Stimulated activated CD8-positive, alpha-beta memory T cell treated with anti-CD3 and anti-CD28 coated beads, Interleukin-4, amount 100 ng/mL, for 4 hours (primary cell): ENCODE measurements at regions not wholly inside any gene's neighbourhood (a gene's known extent, or its start where the extent isn't known, plus 50 kb on each side); places are given as distances from the start of the nearest gene placed in this dataset.
"Not testable (repeated sequence)": the region's sequence is repeated elsewhere in the genome, so short reads cannot be mapped to it uniquely, and the experiment has no call there.

Experiments used
- DNase-seq, 2 donors: peaks; one replicate each; pipeline ENCODE4 v3.0.0-alpha.2; 2020; ENCODE audit warnings: low read depth in 2 of 2, low spot score in 1 of 2

GRCh38 chr12:65673732-65674131 lies 150.6 kb upstream of the HMGA2 start:
- DNase-seq = no peak

- DNase-seq = no peak
These were observed 149.1 kb upstream of the HMGA2 start for GRCh38 chr12:65675141-65675621.

GRCh38 chr12:65678172-65678571 lies 146.1 kb upstream of the HMGA2 start:
- not testable (repeated sequence) for DNase-seq

GRCh38 chr12:65681226-65681625 lies 143.1 kb upstream of the HMGA2 start:
- DNase-seq = no peak

GRCh38 chr12:65682112-65682511 lies 142.2 kb upstream of the HMGA2 start:
- no peak for DNase-seq

GRCh38 chr12:65684906-65685305 lies 139.4 kb upstream of the HMGA2 start:
- DNase-seq = no peak

- no peak for DNase-seq
These were observed 138.8 kb upstream of the HMGA2 start for GRCh38 chr12:65685514-65685913.

- no peak for DNase-seq
These were observed 134.8 kb upstream of the HMGA2 start for GRCh38 chr12:65689508-65689907.

GRCh38 chr12:65690477-65690876 lies 133.8 kb upstream of the HMGA2 start:
- DNase-seq = no peak

- no peak for DNase-seq
These were observed 130.2 kb upstream of the HMGA2 start for GRCh38 chr12:65694130-65694529.

GRCh38 chr12:65695113-65695865 lies 129.0 kb upstream of the HMGA2 start:
- DNase-seq = no peak

GRCh38 chr12:65696227-65696626 lies 128.1 kb upstream of the HMGA2 start:
- no peak for DNase-seq

- DNase-seq = no peak
These were observed 125.0 kb upstream of the HMGA2 start for GRCh38 chr12:65699251-65699650.

GRCh38 chr12:65703176-65703575 lies 121.1 kb upstream of the HMGA2 start:
- no peak for DNase-seq

- DNase-seq = no peak
These were observed 118.9 kb upstream of the HMGA2 start for GRCh38 chr12:65705380-65705876.

GRCh38 chr12:65707051-65707450 lies 117.2 kb upstream of the HMGA2 start:
- no peak for DNase-seq

- no peak for DNase-seq
These were observed 111.9 kb upstream of the HMGA2 start for GRCh38 chr12:65712260-65713004.

- DNase-seq = no peak
These were observed 108.3 kb upstream of the HMGA2 start for GRCh38 chr12:65715961-65716360.

GRCh38 chr12:65720136-65721130 lies 103.8 kb upstream of the HMGA2 start:
- no peak for DNase-seq

GRCh38 chr12:65721541-65722190 lies 102.6 kb upstream of the HMGA2 start:
- no peak for DNase-seq

GRCh38 chr12:65725376-65725775 lies 98.9 kb upstream of the HMGA2 start:
- no peak for DNase-seq
